ENCODE measurements at regions not wholly inside any gene's neighbourhood (a gene's known extent, or its start where the extent isn't known, plus 50 kb on each side); places are given as distances from the start of the nearest gene placed in this dataset.

DNA sequence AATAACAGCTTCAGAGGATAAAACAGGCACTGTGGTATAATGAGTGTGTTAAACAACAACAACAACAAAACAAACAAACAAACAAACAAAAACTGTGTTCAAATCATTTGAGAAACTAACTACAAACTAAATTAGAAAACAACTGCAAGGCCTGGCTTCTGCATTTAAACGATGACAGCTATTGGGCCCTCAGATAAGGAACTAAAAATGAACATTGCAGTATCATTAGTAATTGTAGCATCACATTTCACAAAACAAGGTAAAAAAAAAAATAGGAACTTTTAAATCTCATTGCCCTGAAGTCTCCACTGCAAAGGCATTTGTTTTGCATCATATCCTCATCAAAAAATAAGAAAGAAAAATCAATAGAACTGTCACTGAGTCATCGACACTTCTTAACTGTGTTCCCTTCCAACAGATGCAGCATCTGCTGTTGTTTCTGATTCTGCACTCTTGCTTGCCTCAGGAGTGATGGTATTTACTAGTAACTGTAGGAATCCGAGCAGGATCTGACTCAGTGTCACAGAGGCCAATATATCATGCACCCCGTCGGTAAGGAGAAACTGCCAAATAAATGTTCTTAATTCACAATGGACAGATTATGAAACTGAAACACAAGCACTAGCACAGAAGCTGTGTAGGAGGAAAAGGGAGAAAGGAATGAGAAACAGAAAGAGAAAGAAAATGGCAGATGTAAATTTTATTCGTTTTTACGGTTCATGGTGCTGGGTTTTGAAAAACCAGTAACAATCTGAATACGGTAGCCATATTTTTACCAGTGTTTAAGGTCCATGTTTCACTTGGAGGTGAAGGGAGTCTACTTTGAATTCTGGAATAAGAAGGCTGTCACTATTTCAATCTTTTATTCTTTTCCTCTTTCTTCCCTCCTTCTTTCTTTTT, 365.7 kb upstream of the EPHA7 start:
- no peaks in the 10 kb centered on the region for H3K27me3 ChIP-seq (ENCODE audit: control insufficient read depth, insufficient read depth, low read length)
- TF ChIP-seq, protein P1, sequence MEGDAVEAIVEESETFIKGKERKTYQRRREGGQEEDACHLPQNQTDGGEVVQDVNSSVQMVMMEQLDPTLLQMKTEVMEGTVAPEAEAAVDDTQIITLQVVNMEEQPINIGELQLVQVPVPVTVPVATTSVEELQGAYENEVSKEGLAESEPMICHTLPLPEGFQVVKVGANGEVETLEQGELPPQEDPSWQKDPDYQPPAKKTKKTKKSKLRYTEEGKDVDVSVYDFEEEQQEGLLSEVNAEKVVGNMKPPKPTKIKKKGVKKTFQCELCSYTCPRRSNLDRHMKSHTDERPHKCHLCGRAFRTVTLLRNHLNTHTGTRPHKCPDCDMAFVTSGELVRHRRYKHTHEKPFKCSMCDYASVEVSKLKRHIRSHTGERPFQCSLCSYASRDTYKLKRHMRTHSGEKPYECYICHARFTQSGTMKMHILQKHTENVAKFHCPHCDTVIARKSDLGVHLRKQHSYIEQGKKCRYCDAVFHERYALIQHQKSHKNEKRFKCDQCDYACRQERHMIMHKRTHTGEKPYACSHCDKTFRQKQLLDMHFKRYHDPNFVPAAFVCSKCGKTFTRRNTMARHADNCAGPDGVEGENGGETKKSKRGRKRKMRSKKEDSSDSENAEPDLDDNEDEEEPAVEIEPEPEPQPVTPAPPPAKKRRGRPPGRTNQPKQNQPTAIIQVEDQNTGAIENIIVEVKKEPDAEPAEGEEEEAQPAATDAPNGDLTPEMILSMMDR (IDR thresholded peaks at IDR 0.05; ENCODE audit: insufficient read depth, low read depth, low read length) = no peak
- H3K4me3 ChIP-seq (ENCODE audit: low read depth, low read length) = no peak overlapping the region
- DNase-seq (ENCODE audit: low read depth) = peak; percentile 50
- POLR2A ChIA-PET = no interaction called here
- no peaks in the 10 kb centered on the region for H3K36me3 ChIP-seq (ENCODE audit: control insufficient read depth, insufficient read depth, low read length)
- CTCF ChIA-PET = no interaction called here

DNA sequence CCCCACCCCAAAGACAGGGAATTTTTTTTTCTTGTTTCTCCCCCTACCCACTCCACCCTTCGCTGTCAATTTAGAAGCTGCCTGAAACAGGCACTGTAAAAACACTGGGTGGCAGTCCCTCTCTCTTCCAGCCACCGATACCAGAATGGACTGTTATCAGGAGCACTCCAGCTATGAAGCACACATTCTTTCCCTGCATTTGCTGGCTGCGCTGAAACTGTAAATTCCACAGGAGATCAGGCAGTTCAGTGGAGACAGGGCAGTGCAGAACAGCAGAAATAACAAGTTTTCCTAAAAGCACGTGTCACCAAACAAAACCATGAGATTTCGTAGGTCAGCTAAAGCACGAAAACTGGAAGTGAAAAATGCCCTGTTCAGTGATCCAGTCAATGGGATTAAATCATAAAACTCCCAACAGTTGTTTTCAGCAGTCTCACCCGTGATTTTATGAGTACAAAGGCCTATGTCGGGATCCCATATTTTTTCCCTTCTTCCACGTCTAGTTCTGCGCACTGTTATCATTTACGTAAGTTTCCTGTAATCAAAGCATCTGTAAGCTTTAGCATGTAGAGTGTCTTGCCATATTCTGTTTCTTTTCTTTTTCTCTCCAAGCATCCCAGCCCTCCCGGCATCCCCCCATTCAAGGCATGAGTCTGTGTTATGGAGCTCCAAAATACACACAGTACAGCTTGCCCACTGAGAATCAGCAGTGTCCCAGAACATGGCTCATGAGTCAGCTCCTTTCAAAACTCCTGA, 359.9 kb upstream of the EPHA7 start:
- no peak overlapping the region for H3K4me3 ChIP-seq (ENCODE audit: low read depth, low read length)
- ChIA-PET POLR2A (no interaction called here), CTCF (no interaction called here)
- DNase-seq (ENCODE audit: low read depth) = no peak
- H3K27me3 ChIP-seq (ENCODE audit: control insufficient read depth, insufficient read depth, low read length) = no peaks in the 10 kb centered on the region
- TF ChIP-seq, protein P1 (IDR thresholded peaks at IDR 0.05; ENCODE audit: insufficient read depth, low read depth, low read length) = no peak
- no peaks in the 10 kb centered on the region for H3K36me3 ChIP-seq (ENCODE audit: control insufficient read depth, insufficient read depth, low read length)

DNA sequence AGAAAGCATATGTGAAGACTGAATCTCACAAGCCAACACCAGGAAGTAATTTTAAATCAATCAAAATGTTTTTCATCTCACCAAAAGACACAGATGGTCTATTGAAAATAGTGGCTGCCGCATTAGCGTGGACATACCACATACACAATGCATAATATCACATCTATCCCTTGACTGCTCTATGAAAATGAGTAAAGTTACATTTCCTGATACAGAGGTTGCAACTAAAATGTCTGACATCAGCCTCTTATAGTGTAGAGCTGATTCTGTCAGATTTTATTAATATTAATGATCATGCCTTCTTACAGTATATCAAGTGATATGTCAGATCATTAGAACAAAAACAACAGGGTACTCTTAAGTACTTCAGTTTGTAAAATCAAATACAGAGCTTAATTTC, 339.8 kb upstream of the EPHA7 start:
- no peaks in the 10 kb centered on the region for H3K27me3 ChIP-seq (ENCODE audit: control insufficient read depth, insufficient read depth, low read length)
- TF ChIP-seq, protein P1 (IDR thresholded peaks at IDR 0.05; ENCODE audit: insufficient read depth, low read depth, low read length) = no peak
- CTCF ChIA-PET = no interaction called here
- POLR2A ChIA-PET = no interaction called here
- no peak for DNase-seq (ENCODE audit: low read depth)
- no peaks in the 10 kb centered on the region for H3K36me3 ChIP-seq (ENCODE audit: control insufficient read depth, insufficient read depth, low read length)
- no peak overlapping the region for H3K4me3 ChIP-seq (ENCODE audit: low read depth, low read length)

DNA sequence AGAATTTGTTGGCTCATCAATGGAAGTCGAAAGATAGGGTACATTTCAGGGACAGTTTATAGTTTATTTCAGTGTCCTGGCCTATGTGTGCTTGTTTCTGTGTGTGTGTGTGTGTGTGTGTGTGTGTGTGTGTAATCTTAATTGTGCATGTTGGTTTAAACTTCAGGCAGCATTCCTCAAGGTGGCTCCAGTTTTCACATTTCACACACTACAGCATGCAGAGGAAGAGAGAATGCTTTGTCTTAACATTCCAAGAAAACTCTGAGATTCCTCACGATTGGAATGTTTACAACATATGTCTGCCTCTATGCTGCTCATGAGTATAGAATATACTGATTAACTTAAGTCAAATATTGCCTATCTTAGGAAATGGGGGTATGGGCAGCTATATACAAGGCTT, 332.6 kb upstream of the EPHA7 start:
- TF ChIP-seq, protein P1 (IDR thresholded peaks at IDR 0.05; ENCODE audit: insufficient read depth, low read depth, low read length) = no peak
- Histone ChIP-seq H3K27me3 (ENCODE audit: control insufficient read depth, insufficient read depth, low read length) (no peaks in the 10 kb centered on the region), H3K4me3 (ENCODE audit: low read depth, low read length) (no peak overlapping the region), H3K36me3 (ENCODE audit: control insufficient read depth, insufficient read depth, low read length) (no peaks in the 10 kb centered on the region)
- no peak for DNase-seq (ENCODE audit: low read depth)
- ChIA-PET CTCF (no interaction called here), POLR2A (no interaction called here)

DNA sequence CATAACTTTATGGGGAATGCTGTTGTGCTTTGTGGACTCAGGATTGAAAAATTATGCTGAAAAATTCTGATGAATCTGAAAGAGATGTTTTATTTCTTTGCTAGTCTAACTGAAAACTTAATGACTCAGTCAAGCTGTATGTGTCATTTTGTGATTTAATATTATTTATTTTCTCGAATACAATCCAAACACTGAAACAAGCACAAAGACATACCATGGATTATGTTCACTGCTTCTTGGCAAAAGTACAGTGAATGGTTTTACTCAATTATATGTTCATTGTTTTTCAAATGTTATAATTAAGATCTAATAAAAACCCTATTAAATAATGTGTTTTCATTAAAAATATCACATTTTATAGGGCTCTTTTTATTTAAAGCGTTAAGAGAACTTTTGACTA, 330.6 kb upstream of the EPHA7 start:
- DNase-seq (ENCODE audit: low read depth) = no peak
- H3K4me3 ChIP-seq (ENCODE audit: low read depth, low read length) = no peak overlapping the region
- TF ChIP-seq, protein P1 (IDR thresholded peaks at IDR 0.05; ENCODE audit: insufficient read depth, low read depth, low read length) = no peak
- ChIA-PET CTCF (no interaction called here), POLR2A (no interaction called here)
- no peaks in the 10 kb centered on the region for H3K36me3 ChIP-seq (ENCODE audit: control insufficient read depth, insufficient read depth, low read length)
- no peaks in the 10 kb centered on the region for H3K27me3 ChIP-seq (ENCODE audit: control insufficient read depth, insufficient read depth, low read length)

Data from BJ (cell line).